IPS DF 4.7 (cell line): ENCODE measurements at regions not wholly inside any gene's neighbourhood (a gene's known extent, or its start where the extent isn't known, plus 50 kb on each side); places are given as distances from the start of the nearest gene placed in this dataset.

ENCODE experiments used
- DNase-seq: peaks from one replicate; pipeline ENCODE4 v3.0.0-alpha.2; 2013; ENCODE audit warnings: low spot score; ENCODE audit errors: extremely low read depth

DNA sequence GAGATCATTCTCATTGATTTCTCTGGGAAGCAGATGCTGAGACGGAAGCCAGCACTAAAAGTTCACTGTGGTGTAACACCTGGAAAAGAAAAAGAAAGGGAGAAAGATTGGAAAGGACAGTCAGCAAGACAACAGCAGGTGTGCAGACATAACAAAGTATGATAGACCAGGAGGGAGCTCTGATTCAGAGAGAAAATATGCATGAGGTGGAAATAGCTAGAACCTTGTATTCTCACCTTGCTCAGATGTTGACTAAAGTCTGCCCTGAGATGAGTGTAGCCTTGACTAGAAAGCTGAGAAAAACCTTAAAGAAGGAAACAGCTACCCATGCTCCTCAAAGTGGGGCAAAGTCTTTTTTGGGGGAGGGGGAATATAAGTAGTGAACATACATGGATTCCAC, 1711.8 kb downstream of the EFNB2 start:
- DNase-seq, result no peak

DNA sequence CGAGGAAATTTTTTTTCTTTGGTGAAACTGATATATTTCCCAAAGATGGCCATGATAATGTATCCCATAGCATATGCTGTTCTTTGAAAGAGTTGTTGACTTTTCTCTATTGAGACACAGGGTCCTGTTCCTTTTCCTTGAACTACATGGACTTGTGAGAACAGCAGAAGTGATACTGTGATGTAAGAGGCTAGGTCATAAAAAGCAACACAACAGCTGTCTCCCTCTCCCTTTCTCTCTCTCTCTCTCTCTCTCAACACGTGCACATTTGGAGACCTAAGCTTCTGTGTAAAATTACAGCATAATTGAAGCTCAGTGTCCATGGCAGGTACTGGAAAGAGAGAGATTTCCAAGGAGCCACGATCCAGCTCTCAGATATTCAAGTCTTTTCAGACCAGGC, 1712.4 kb downstream of the EFNB2 start:
- no peak for DNase-seq

DNA sequence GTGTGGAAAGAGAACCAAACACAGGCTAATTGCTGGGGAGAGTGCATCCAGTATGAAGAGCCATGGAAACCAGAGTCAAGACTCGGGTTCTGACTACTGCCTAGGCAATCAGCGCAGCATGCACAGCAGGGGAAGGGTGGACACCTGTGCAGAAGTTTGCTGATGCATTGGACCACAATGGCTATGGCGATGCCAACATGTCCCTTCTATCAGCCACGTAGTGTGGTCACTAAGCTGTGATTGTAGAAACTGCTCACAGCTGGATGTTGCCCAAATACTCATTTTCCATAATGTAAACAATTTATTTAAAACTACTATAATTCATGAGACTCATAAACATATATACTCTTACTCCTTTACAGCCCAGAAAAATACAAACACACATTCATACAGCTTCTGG, 1718.2 kb downstream of the EFNB2 start:
- DNase-seq, result no peak

DNA sequence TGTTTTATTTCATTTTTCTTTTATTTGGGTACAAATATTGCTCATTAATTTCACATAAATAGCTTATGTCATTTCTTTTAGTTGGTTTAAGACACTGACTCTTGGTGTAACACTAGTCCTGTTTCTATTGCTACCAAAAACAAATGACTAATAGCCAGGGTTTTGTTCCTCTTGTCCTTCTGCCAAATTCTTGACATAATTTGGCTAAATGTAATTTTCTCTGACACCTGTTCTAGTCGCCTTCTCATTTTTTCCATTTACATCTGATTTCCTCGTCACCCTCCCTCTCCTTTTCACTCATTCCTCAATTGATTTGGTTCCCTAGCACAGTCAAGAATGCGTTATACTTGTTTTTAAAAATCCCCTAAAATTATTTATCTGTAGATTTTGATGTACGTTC, 1718.7 kb downstream of the EFNB2 start:
- DNase-seq, result no peak

DNA sequence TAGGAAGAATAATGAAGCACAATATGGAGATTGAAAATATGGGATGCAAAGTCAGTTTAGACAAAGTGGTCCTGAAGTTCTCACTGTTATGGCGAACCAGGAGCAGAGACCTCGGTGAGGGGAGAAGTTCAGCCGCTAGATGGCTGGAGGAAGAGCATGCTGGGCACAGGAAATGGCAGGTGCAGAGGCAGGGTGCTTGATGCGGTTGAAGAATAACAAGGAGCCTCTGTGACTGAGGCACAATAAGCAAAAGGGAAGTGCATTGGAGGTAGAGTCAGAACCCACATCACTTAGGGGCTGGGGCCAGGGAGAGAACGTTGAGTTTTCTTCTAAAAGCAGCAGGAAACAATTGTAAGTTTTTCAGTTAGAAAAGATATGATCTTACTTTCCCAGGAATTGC, 1725.2 kb downstream of the EFNB2 start:
- DNase-seq, result no peak

DNA sequence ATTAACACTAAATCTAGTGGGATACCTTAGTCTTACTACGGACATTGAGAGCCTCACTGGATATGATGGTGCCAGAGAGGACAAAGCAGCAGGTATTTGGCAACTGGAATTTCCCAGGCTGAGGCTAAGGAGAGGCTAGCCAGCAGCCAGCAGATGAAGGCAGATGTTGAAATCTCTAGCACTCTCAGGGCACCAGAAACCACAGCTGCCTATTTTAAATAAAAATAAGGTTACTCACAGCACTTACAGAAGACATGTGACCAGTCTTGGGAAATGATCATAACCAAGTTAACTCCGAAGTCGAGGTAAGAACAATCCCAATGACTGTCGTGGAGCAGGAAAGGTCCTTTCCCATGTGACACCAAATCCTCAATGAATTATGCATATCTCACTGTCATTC, 1726.0 kb downstream of the EFNB2 start:
- DNase-seq, result no peak

DNA sequence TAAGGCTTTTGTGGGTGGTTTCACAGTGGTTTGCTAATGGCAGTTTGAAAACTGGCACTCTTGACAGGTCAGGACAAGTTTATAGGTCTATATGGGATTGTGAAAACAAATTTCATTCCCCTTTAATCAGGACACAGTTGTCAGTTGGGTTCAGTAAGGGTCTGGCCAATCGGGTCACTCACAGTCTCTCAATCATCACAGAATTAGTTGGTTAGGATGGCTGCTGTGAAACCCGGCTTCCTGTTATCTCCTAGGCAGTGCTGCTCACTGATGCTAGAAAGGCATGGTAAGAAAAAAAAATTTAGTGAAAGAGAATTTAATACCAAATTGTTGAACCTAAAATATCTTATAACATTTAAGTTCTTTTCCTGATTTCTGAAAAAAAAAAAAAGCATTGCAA, 1730.1 kb downstream of the EFNB2 start:
- no peak for DNase-seq

DNA sequence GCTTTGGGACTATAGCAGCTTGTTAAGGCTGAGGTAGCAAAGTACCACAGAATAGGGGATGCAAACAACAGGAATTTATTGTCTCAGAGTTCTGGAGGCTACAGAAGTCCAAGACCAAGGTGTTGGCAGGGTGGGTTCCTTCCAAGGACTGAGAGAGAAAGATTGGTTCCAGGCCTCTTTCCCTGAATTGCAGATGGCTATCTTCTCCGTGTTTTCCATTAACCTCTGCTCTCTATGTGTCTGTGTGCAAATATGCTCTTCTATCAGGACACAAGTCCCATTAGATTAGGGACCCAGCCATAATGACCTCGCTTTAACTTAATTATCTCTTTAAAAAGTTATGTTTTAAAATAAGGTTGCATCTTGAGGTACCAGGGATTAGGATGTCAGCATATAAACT, 1732.9 kb upstream of the SLC10A2 start:
- no peak for DNase-seq

DNA sequence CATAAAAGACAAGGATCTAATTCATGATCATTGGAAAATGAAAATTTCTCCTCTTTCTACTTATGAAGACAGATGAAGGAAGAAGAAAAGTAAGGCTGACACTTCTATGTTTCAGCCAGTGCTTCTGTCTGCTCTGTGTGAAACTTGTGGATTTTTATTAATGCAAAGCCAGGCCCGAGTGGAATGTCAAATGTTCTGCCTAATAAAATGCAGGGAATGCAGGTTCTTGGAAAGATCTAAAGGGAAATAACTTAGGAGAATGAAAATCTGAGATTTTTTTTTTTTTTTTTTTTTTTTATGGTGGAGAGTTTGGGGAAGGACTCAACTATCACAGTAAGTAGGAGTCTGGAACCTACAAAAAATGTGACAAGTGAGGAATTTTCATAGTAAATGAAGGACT, 1732.3 kb upstream of the SLC10A2 start:
- no peak for DNase-seq

DNA sequence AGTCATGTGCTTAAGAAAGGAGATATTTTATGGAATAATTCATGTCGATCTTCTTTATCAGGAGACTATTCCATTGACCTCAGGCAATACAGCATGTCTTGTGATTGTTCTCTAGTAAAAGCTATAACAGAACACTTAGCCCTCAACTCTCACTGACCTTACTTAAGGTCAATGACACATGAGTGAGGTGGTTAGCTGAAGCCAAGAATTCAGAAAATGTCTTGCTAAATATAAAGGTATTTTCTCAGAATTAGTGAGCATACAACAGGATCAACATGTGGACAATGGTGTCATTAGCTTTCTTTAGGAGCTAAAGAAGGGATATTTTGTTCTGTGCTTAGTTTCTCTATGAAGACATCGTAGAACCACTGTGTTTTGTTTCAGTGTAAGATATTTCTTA, 1730.4 kb upstream of the SLC10A2 start:
- DNase-seq, result no peak

DNA sequence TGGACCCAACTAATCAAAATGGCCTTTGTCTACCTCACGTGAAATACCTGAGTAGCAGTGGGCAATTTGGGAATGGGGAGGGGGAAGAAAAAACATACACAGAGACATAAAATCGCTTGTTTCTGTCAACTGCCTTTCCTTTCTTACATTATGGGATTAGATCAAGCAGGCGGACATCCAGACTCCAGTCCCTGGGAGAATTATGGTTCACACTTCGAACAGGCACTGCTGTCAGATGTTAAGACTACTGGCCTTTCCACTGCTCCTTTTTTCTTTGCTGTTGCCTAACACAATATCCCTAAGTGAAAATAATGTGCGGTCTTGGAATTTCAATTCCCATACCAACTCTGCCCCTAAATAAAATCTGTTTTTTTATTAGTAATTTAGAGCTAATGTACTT, 1719.7 kb upstream of the SLC10A2 start:
- DNase-seq, result no peak

DNA sequence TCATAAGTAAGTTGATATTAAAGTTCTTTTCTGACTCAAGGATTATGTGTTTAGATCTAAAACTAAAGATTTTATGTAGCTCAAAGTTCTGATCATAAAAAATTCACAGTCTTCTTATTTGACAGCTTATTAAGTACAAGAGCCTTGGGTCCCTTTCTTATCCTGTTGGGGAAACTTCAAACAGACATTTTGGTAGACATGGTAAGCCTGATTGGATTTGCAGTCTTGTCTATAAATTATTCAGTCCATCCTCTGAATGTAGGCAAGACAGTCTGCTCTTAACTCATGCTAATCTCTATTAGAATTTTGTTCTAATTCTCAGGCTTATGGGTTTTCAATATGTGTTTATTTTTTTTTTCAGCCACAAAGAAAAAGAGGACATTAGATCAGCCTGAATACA, 1718.7 kb upstream of the SLC10A2 start:
- no peak for DNase-seq

DNA sequence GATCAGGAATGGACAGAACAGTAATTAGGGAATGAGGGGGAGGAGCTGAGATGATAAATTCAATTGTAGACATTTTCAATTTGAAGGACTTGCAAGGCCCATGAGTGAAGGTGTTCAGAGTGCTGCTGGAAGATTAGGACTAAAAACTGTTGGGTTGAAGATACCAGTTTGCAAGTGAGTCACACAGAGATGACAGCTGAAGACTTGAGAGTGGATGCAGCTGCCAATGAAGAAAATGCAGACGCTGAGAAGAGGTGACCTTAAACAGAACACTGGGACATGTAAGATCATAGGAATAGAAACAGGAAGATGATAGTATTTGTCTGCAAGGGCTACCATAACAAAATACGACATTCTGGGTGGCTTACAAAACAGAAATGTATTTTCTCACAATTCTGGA, 1716.5 kb upstream of the SLC10A2 start:
- DNase-seq, result no peak

DNA sequence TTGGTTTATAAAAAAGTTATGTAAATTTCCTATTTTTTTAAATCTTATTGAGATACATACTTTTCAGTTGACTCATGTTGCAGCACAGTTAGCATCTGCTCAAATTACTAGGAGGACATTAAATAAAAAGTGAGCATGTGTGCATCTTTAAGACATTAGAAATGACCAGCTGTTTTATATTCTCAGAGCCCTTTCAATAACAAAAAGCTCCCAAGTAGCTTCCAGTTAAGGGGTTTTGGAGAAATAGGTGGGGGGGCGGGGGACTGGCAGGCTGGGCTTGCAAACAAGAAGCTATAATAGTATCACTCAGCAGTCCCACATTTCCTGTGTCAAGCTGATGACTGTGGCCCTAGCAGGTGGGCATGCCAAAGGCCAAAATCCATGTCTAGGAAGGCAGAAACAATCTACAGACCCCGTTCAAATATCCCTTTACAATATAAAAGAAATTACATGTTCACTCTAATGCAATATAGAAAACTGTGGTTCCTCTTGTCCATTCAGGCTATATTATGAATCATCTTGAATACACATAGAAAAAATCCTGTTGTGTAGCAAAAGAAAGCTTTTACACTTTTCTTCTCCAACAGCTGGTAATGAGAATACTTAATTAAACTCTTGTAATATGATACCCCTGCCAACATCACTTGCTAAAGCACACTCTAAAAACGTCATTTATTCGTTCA, 1713.2 kb upstream of the SLC10A2 start:
- DNase-seq, result no peak

DNA sequence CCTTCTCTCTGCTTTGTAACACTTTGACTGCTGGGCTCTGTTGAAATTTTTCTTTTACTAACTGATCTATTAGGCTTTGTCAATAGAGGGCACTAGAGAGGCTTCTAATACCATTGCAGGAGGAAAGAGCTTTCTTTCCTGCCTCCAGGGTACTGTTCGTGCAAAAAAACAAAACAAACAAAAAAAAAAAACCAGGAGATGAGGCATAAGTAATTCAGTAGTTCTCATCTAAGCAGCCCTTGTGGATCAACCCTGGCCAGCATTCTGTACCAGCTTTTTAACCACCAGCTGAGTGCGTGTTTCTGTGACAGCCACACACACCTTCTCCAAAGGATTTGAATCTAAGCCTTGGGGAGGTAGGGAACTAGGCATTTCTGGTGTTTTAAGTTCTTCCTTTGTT, 1707.6 kb upstream of the SLC10A2 start:
- peak; percentile 36 for DNase-seq

DNA sequence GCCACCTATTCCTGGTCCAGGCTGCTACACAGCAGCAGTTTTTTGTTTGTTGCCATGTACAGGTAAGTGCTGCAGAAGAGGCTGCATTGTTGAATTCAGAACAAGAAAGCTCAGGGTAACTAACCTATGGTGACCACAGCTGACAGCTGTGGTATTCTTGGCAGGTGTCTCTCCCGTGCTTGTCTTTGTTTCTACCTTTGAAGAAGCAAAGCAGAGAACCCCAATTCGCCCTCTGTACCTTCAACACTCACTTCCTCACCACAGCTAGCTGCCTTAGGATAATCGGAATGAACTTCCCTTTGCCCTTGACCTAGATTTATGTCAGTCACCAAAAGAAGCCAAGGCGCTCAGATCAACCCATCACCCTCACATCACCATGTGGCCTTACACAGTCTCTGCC, 1703.3 kb upstream of the SLC10A2 start:
- no peak for DNase-seq

DNA sequence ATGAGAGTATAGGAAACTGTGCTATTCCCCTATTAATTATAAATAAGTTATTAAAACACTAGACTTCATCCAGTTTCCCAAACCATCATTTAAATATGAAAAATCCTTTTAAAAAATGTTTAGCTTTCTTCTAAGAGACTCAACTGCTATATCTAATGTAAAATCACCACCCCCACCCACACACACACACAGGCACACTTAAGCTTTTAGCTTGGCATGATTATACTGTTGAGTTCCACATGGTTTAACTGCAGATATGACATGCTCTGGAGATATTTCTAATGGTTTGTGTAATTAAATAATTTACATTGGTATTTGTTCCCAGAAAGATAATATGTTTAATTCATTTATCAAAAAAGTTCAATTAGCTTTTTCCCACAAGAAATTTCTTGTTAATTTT, 1700.1 kb upstream of the SLC10A2 start:
- no peak for DNase-seq

DNA sequence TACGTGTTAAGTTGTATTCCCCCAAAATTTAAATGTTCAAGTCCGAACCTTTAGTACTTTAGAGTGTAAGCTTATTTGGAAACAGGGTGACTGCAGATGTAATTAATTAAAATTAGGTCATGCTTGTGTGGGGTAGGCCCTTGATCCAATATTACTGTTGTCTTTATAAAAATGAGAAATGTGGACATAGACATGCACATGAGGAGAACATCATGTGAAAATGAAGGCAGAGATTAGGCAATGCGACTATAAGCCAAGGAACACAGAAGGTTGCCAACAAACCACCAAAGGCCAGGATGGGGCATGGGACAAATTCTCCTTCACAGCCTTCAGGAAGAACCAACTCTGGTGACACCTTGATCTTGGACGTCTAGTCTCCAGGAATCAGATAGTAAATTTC, 1698.4 kb upstream of the SLC10A2 start:
- DNase-seq, result no peak

DNA sequence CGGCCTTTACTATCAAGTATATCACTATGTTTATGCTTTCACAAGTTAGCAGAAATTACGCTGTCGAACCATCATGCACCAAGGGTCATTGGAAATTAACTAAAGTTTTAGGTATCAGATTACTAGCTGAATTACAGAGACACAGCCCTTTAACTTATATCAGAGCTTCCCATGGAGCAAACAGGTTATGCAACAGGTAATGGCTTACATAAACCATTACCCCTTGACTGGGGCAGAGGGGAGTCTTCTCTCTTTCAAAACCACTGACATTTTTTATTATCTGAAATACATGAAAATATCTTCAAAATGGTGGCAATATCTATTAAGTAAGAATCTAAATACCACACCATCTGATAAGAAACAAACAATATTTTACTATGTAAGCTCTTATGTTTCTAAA, 1692.9 kb upstream of the SLC10A2 start:
- no peak for DNase-seq

DNA sequence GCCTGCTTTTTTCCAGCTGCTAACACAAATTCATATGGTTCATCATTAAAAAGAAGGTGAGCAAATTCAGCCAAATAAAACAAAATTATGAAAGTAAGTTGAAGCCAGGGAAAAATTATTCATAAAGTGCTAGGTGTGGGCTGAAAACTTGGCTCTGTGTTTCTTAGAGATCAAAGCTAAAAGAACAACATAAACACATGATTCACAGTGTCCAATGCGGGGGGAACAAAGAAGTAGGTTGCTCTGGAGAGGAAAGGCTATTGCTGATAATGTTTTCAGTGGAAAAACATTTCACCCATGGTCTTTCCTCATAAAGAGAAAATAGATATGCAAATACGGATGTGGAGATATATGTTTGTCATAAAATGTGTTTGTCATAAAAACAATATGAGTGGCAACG, 1691.5 kb upstream of the SLC10A2 start:
- DNase-seq, result no peak

DNA sequence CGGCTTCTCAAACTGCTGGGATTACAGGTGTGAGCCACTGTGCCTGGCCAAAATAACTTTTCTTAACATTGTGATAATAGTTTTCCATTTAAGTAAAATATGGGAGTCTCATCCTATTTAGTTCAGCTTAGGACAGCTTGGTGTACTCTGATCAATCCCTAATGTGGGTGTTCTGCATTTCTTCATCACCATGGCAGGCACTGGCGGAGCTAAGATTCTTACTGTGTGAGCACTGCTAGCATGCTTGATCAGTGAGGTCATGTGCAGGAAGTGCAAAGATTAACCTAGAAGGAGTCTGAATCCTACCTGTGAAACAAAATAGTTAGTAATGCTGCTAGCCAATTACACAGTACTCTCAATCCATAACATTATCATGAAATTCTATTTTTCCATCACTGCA, 1684.2 kb upstream of the SLC10A2 start:
- no peak for DNase-seq

DNA sequence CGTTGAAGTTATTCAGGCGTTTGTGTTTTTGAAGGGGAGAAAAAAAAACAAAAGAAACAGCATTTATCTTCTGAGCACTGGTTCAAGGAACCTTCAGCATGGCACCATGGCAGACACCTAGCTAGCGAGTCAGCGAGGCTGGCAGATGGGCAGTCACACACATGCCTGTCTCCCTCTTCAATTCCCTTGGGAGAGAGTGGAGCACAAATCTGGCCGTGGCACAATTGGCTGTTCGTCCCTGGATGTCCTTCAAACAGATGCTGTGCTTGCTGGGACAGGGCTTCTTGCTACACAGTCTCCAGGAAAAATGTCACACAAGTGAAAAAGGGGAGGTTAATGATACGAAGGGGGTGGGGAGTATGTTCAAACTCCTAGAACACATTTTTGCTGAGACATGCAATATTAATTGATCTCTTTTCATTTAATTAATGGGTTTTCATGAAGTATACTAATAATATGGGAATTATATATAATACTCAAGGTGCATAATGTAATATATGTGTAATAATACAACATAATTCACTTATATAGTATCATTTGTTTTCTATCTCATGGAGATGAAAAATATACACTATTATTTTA, 1674.5 kb upstream of the SLC10A2 start:
- no peak for DNase-seq

DNA sequence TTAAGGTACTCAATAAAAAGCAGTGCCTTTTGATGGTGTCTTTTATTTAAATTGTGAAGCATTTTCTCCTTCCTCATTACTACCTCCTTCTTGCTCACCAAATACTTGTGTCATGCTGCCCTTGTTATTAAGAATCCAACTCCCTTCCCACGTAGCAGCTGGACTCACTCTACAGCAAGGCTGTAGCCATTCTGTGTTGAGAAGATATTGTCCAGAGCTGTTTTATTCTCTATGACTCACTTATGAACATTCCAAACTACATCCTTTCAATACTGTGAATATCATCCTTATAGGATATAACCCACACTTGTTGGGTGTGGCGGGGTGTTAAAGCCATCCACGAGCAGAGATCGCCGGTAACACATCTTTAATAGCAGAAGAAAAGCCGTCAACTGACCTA, 1671.5 kb upstream of the SLC10A2 start:
- DNase-seq, result no peak

DNA sequence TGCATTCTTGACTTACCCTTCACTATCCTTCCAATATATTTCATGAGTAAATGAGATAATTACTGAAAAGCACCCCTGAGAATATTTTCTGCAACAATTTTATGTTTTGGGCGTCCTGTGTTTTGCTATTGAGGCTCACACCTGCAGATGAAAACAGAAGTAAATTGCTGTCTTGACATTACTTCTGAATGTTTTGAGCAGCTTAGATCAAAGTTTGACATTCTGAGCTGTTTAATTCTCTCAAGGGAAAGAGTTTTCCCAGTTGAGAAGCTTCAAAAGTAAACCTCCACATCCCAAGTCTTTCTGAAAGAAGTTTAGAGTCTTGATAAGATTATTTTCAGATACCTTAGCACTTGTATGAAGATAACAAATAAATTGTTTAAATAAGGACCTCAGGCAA, 1667.2 kb upstream of the SLC10A2 start:
- DNase-seq, result no peak
